Mucosa of descending colon (tissue), 3 donors: ENCODE measurements at regions not wholly inside any gene's neighbourhood (a gene's known extent, or its start where the extent isn't known, plus 50 kb on each side); places are given as distances from the start of the nearest gene placed in this dataset.

Source experiments
- ATAC-seq: fragments of 200-7000 bp; cut with Tn5 transposase; one replicate; pipeline ENCODE4 v1.9.1; 2020; ENCODE audit warnings: mild to moderate bottlenecking, moderate library complexity
- DNase-seq, 3 donors: peaks; one replicate each; pipeline ENCODE4 v3.0.0-alpha.2; 2020
- H3K36me3 ChIP-seq: fragments of 200-600 bp; one replicate; pipeline ENCODE4 v1.8.0; 2021; ENCODE audit warnings: low read depth, mild to moderate bottlenecking
- H3K4me1 ChIP-seq: fragments of 200-600 bp; one replicate; pipeline ENCODE4 v1.8.0; 2021; ENCODE audit warnings: low read depth, mild to moderate bottlenecking
- H3K4me3 ChIP-seq: fragments of 200-600 bp; one replicate; pipeline ENCODE4 v1.8.0; 2021; ENCODE audit warnings: mild to moderate bottlenecking
- H3K9me3 ChIP-seq: fragments of 200-600 bp; one replicate; pipeline ENCODE4 v1.8.0; 2021; ENCODE audit warnings: mild to moderate bottlenecking
- intact Hi-C, 2 donors: fragments of 100-400 bp; cut with DNase I in 1 of 2; cut with micrococcal nuclease in 1 of 2; formaldehyde crosslinking; loops; one replicate each; pipeline versions ENCODE4 v1.11.0 to v1.11.1; 2022; cut with DNase I, micrococcal nuclease
- TF ChIP-seq, protein P1 (sequence below): fragments of 200-600 bp; IDR thresholded peaks from one replicate; pipeline ENCODE4 v1.8.0; 2022; ENCODE audit warnings: antibody characterized with exemption, mild to moderate bottlenecking
- donor health status: DM: no; HTN: no; CAD: no; lungs with moderate emphysema.
- donor health status: DM: no; HTN: no; CAD: no.
- donor health status: DM: no; HTN: yes; CAD: no.

DNA sequence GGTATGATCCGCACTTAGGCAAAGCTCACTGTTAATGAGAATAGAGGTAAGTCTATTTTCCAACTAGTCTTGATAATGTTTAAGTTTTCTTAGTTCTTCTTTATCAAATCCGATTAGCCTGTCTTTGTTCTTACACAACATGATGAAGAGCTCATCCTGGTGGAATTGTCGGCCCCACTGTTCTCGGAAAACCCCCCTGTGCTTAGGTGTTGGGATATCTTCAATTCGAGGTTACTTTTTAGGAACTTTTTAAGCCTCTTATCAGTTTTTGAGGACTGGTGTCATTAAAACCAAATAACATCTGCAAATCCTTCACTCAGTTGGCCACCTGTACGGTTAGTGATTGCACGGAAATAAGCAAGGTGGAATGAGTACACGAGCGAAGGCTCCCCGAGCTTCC lies 60.7 kb upstream of the KIF26B start:
- intact Hi-C loops, result no loop called here
- Histone ChIP-seq H3K4me3 (no peak overlapping the region), H3K36me3 (no peaks in the 10 kb centered on the region), H3K9me3 (no peaks in the 10 kb centered on the region), H3K4me1 (no peaks in the 10 kb centered on the region)
- ATAC-seq, result no peak
- TF ChIP-seq, protein P1, sequence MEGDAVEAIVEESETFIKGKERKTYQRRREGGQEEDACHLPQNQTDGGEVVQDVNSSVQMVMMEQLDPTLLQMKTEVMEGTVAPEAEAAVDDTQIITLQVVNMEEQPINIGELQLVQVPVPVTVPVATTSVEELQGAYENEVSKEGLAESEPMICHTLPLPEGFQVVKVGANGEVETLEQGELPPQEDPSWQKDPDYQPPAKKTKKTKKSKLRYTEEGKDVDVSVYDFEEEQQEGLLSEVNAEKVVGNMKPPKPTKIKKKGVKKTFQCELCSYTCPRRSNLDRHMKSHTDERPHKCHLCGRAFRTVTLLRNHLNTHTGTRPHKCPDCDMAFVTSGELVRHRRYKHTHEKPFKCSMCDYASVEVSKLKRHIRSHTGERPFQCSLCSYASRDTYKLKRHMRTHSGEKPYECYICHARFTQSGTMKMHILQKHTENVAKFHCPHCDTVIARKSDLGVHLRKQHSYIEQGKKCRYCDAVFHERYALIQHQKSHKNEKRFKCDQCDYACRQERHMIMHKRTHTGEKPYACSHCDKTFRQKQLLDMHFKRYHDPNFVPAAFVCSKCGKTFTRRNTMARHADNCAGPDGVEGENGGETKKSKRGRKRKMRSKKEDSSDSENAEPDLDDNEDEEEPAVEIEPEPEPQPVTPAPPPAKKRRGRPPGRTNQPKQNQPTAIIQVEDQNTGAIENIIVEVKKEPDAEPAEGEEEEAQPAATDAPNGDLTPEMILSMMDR, result no peak
- no peak for DNase-seq

DNA sequence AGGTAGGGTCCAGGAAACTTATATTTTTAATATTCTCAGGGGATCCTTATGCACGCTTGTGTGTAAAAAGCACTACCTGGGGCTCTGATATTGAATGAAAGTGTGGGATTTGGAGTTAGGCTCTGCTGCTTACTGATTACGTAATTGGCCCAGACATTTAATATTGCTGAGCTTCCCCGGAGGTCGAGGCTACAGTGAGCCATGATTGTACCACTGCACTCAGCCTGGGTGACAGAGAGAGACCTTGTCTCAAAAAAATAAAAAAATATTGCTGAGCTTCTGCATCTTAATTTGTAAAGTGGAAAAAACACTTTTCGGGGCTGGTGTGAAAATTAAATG lies 62.2 kb upstream of the KIF26B start:
- H3K9me3 ChIP-seq, result no peaks in the 10 kb centered on the region
- DNase-seq, result no peak
- no peaks in the 10 kb centered on the region for H3K36me3 ChIP-seq
- no peaks in the 10 kb centered on the region for H3K4me1 ChIP-seq
- TF ChIP-seq, protein P1, result no peak
- intact Hi-C loops, result no loop called here
- ATAC-seq, result no peak
- no peak overlapping the region for H3K4me3 ChIP-seq

DNA sequence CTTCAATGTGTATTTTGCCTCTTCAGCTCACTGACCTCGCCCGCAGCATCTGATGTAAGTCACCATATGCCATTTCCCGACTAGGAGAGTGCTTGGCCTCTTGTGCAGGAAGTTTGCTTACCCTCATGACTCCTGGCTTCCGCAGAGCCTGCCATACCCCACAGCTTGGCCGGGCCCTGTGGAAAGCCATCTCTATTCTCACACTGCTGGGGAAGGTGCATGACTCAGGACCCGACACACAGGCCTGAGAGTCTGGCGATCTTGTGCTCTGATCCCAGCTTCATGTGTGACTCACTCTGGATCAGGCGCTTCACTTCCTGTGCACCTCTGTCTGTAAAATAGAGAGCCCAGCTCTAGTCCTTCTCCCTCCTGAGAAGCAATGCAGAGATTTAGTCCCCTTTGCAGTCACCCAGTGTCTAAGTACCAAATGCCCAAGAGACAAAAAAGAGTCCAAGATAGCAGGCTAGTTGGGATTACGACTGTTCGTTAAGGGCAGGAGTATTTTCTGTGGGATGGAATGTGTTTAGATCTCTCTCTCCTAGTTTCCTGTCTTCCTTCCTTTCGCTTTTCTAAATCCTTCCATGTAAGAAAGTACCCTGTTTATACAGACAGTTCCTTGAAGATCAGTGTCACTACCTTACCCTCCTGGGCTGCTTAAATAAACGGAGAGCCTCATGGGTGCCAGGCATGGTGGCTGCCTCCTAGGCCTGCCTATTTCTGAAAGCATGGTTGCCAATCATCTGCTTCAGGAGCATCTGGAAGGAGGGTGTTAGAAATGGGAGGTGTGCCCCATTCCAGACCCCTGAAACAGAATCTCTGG lies 62.8 kb upstream of the KIF26B start:
- H3K4me3 ChIP-seq, result no peak overlapping the region
- intact Hi-C loops, result no loop called here
- TF ChIP-seq, protein P1, result no peak
- DNase-seq (peak in 1 of 3 donors; percentile 4), ATAC-seq (peak; percentile 72)
- H3K9me3 ChIP-seq, result no peaks in the 10 kb centered on the region
- no peaks in the 10 kb centered on the region for H3K36me3 ChIP-seq
- no peaks in the 10 kb centered on the region for H3K4me1 ChIP-seq

DNA sequence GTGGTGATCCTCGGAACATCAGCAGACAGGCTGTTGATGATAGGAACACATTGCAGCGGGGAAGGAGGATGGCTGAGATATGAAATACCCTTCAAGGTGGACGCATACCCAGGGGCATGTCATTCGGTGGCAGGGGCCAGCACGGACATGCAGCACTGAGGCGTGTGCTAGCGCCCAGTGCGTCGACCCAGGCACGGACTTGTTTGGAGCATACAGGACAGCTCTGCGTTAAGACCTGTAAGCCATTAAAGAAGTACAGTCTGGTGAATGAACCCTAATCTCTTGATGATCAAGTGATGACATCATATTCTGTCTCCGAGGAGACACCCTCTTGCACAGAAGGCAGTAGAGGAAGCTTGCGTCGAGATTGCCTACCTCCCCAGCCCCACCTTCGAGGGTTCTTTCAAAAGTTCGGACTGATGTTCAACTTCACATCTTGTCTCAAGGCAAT lies 63.6 kb upstream of the KIF26B start:
- no peak for ATAC-seq
- TF ChIP-seq, protein P1, result no peak
- no peak for DNase-seq
- H3K36me3 ChIP-seq, result no peaks in the 10 kb centered on the region
- no peak overlapping the region for H3K4me3 ChIP-seq
- H3K9me3 ChIP-seq, result no peaks in the 10 kb centered on the region
- no peaks in the 10 kb centered on the region for H3K4me1 ChIP-seq
- intact Hi-C loops, result no loop called here

DNA sequence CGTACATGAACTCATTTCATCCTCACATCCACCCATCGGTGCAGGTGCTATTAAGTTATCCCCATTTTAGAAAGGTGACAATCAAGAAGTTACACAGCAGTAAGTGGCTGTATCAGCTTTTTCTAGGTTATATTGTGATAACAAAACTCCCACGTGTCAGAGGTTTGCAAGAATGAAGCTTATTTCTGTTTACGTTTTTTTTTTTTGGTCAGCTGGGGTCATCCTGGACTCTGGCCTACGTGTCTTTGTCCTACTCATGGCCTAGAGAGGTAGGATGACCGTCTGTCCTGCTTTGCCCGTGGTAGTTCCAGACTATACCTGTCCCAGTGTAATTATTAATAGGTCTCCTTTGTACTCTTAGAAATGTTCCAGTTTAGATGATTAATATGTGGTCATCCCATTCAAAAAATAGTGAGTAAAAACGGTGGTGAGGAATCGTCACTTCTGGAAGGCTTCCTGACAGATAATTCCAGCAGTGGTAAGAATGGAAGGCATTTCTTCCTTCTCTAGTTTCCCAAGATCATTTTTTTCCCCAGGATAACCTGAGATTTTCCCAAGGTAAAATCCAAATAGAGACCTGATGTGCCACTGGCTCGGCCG lies 64.2 kb upstream of the KIF26B start:
- TF ChIP-seq, protein P1, result no peak
- Histone ChIP-seq H3K9me3 (no peaks in the 10 kb centered on the region), H3K4me3 (no peak overlapping the region), H3K4me1 (no peaks in the 10 kb centered on the region), H3K36me3 (no peaks in the 10 kb centered on the region)
- DNase-seq (no peak), ATAC-seq (no peak)
- intact Hi-C loops, result no loop called here
